Panc1 (cell line): ENCODE measurements at regions not wholly inside any gene's neighbourhood (a gene's known extent, or its start where the extent isn't known, plus 50 kb on each side); places are given as distances from the start of the nearest gene placed in this dataset.

Experiments
- CTCF ChIP-seq: fragments of 450-650 bp; IDR thresholded peaks from 2 replicates; pipeline ENCODE4 v1.5.1; 2017; ENCODE audit warnings: mild to moderate bottlenecking
- POLR2AphosphoS5 ChIP-seq: IDR thresholded peaks from 2 replicates; pipeline ENCODE4 v1.6.1; 2012; ENCODE audit warnings: mild to moderate bottlenecking, low read depth, low read length, moderate library complexity

GRCh38 chr12:46900734-46901463 is 75.1 kb upstream of the SLC38A4 start:
- TF ChIP-seq POLR2AphosphoS5 = no peak
- TF ChIP-seq CTCF = no peak
